G401 (cell line): ENCODE measurements at regions not wholly inside any gene's neighbourhood (a gene's known extent, or its start where the extent isn't known, plus 50 kb on each side); places are given as distances from the start of the nearest gene placed in this dataset.
"Not testable (repeated sequence)": the region's sequence is repeated elsewhere in the genome, so short reads cannot be mapped to it uniquely, and the experiment has no call there.

Experiments used
- DNase-seq: peaks from one replicate; pipeline ENCODE4 v3.0.0-alpha.2; 2015; ENCODE audit warnings: low spot score
- in situ Hi-C: cut with HindIII; loops from 2 replicates; pipeline ENCODE4 v1.10.0; 2016; ENCODE audit warnings: low sequenced_read_pairs, mixed read lengths

DNA sequence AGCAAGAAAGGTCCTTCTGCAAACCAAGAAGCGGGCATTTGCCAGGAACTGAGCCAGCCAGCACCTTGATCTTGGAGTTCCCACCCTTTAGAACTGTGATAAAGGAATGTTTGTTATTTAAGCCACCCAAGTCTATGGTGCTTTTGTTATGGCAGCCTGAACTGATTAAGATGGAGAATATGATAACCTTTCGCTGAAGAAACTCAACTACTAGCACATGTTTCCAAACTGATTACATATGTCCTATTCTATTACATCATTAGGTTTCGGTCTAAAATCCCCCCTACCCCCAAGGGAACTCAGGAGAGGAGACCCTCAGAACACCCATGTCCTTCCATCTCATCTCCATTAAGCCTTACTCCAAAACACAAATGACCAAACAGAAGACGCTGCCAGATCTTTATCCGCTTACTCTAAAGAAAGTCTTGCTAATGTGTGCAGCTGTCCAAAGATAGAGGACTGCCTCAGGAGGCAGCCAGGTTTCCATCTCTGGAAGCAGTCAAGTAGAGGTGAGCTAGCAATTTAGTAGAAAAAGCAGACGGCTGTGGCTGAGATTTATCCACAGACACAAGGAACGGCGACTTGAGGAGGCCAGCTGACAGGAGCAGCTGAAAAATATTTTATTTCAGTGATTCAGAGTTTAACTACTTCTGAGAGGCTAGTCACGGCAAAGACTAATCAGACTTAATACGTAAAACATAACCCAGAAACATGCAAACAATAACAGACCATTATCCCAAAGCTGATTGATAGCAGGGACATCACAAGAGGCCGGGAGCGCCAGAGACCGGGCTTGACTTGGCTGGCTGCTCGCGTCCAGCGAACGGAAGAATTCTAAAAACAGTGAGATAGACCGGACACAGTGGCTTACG lies 611.4 kb upstream of the CDH5 start:
- DNase-seq, result no peak
- in situ Hi-C loops, result no loop called here

DNA sequence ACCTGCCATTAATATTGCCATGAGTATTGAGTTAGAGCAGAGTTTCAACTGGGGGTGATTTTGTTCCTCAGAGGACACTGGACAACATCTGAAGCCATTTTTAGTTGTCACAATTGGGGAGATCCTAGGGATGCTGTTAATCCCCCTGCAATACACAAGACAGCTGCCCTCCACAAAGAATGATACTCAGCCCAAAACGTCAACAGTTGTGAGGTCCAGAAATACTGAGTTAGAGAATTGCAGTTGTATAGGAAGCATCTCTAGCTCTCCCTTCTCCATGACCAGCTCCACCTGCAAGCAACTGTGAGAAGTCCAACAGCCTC lies 614.0 kb upstream of the CDH5 start:
- DNase-seq, result no peak
- in situ Hi-C loops, result no loop called here

DNA sequence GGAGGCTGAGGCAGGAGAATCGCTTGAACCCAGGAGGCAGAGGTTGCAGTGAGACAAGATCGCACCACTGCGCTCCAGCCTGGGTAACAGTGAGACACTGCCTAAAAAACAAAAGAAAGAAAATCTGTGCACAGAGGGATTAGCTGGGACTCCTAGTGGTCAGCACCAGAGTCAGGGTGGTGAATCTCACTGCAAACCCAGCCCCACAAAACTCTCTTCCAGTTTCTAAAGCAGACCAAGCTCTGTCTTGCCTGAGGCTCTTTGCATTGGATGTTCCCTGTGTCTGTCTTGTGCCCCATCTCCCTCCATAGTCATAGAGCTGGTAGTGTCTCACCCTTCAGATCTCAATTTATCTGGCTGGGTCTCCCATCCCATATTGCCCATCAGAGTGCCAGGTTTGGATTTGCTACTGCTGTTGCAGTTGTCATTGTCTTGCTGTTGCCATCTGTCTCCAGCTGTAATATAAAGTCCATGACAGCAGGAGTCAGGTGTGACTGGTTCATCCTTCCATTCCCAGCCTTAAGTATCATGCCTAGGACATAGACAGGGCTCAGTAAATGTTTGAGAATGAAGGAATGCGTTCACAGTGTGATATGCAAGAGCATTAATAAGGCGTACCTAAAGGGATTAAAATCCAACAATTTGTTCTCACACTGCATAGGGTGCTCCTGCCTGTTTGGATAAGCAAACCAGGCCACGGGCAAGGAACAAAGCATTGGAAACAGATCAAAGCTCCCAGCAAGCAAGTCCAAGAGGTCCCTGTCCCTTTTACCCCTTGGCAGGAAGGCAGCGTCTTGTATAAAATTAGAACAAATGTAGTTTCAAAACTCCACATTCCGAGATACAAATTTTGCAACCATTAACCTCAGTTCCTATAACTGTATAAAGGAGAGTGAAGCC lies 614.6 kb upstream of the CDH5 start:
- in situ Hi-C loops, result no loop called here
- DNase-seq, result no peak

DNA sequence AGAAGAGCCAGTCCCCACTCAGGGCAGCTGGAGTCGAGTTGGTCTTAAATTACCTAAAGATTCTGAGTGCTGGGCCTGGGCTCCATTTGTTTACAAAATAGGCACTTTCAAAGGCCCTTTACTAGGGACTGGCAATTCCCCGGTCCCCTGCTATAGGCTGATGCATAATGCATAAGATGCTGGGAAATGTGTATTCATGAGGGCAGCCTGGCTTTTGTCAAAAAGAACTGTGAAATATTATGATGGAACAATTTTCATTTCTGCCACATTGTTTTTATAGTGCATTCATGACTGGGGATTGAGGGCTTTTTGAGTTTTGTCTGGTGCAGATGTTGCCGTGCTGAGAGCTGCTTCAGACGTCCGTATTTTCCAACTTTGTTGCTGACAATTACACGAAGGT lies 617.0 kb upstream of the CDH5 start:
- DNase-seq, result no peak
- in situ Hi-C loops, result no loop called here

DNA sequence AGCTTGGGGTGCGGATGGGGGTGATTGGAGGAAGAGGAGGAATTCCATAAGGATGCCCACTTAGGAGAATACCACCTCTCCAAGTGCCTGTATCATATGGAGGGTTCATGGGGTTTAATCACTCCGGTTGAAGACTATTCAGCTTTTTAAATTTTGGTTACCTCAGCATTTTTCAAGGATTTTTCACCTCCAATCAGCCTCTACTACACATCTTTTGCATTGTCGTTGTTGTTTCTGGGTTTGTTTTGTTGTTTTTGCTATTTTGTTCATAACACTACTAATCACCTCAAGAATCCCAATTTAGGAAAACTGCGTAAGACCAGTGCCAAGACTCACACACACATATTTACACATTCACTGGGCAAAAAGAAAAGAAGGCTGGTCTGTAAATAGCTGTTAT lies 619.5 kb upstream of the CDH5 start:
- in situ Hi-C loops, result no loop called here
- no peak for DNase-seq

DNA sequence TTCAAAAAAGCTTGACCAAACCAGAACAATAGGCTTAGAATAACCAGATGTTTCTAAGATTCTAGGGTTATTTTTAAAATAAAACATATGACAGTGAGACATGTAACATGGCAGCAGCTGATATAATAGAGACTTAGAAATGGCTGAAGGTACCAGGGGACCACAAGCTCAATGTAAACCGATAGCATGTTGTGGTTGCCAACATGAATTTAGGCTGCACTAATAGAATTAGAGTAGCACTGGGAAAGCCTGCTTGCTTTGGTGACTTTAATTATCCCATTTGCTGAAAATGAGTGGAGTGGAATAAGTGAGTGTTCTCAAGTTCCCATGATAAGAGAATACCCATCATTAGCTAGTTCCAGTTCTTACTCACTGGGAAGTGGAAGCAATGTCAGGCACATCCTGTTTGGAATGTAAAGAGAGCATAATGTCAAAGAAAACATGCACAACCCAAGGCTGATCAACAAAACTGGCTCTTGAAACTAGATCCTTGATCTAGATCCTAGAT lies 621.2 kb upstream of the CDH5 start:
- in situ Hi-C loops, result no loop called here
- DNase-seq, result no peak

DNA sequence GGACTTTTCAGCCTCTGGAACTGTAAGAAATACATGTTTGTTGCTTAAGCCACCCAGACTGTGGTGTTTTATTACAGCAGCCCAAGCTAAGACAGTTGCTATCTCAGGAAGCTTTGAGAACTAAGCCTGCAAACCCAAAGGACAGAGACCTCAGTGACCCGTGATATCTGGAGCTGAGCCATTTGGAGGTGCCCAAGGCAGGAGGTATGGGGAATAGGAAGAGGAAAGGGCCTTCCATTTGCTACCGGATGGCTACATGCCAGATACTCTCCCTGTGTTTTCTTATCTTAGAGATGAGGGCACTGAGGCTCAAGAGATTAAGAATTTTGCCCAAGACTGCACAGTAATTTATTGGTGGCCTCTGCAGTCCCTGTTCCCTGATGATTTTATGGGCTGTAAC lies 622.1 kb upstream of the CDH5 start:
- in situ Hi-C loops, result no loop called here
- DNase-seq, result no peak

DNA sequence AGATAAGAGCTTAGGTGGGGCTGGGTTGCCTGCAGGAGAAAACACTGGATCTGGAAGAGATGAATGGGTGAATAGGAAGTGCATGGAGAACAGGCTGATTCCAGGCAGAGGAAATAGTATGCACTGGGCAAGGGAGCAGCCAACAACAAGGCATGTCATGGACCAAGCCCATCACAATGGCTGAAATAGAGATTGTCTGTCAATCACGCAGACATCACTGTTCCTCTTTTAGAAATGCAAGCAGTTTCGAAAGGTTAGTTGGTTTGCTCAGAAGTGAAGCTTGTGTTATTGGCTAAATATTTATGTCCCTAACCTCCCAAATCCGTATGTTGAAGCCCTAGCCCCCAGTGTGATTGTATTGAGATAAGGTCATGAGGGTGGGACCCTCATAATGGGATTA lies 621.7 kb upstream of the CDH11 start:
- in situ Hi-C loops, result no loop called here

DNA sequence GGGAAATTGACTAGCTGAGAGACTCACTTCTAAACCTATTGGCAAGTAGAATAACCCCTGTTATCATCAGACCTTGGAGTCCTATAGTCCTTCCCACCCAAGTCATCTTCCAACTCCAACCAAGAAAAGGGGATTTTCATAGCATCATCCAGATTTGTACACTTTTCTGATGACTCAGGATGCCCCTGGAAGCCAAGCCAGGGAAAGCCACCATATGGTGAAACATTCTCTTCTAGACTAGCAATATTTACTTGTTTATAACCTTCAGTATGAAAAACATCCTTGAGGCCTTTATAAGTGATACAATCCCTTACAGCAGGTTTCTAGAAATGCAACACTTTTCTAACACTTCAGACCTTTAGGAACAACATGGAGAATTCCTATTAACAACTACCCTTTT lies 618.8 kb upstream of the CDH11 start:
- in situ Hi-C loops, result no loop called here
- DNase-seq, result no peak

More for the DNA sequence above, 621.7 kb upstream of the CDH11 start:
- DNase-seq, result no peak

DNA sequence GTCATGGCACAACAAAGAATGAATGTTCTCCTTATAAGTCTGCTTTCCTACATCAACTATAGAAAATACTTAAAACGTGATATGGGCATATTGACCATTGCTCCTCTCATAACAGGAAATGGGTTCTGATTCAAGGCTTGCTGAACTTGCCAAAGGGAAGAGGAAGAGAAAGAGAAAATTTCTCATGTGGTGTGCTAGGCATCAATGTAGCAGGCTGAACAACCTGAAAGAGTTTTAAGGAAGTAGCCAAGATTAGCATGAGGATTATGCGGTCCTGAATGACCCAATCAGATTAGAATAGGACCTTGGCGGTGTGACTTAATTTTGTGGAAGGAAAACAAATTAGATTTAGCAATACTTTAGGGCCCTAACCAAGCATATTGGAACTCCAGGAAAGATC lies 617.7 kb upstream of the CDH11 start:
- DNase-seq, result no peak
- in situ Hi-C loops, result no loop called here

DNA sequence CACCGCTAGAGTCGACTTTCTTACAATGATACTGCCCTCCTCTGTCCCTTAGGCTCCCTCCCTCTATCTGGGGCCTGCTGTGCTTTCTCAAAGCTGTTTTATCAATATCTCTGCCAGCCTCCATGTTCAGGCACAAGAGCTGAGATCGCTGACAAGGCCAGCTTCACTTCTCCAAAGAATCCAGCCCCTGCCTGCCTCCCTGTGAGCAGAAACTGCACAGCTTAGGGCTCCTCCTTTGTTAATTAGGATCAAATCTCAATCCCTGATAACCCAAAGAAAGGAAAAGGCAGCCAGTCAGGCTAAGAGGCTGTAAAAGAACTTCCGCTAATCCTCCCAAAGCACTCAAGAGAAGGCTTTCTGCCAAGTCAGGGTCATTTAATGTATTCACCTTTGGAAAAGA lies 616.0 kb upstream of the CDH11 start:
- in situ Hi-C loops, result no loop called here
- DNase-seq, result no peak

DNA sequence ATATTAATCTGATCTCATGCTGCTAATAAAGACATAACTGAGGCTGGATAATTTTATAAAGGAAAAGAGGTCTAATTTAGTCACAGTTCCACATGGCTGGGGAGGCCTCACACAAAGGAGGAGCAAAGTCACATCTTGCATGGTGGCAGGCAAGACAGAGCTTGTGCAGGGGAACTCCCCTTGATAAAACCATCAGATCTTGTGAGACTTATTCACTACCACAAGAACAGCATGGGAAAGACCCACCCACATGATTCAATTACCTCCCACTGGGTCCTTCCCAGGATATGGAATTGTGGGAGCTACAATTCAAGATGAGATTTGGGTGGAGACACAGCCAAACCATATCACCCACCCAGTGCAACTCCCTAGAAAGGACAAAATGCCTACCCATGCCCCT lies 613.8 kb upstream of the CDH11 start:
- in situ Hi-C loops, DNase-seq: not testable (repeated sequence)

DNA sequence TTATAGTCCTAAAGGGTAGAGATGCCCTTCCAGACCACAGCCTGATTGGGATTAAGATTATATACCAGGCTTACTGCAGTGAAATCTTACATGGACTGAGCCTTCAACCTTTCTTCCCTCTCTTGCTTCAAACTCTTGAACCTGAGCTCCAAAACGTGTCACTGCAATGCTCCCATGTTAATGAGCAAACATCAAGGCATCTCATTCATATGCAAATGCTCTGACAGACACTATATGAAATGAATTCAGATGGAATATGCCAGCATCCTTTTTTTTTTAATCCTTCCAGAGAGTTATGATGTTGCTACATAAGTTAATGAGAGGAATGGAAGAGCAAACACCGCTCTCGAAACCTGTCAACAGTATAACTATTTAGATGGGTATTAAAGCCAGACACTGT lies 611.9 kb upstream of the CDH11 start:
- in situ Hi-C loops, result no loop called here
- no peak for DNase-seq

DNA sequence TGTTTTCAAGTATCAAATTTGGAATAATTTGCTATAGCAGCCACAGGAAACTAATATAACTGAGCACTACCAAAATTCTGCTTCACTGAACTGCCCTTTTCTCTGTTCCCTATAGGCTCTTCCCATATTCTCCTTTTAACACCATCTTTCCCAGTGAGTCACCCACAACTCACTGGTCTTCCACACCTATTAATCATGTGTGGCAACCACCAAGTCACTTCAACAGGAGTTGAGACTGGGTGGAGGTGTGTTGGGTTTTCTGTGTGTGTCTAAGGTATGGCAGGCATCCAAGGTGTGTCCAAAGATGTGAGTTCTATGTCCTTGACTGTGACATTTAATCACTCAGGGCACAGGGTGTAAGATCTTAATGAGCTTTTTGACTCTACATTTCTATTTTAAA lies 610.0 kb upstream of the CDH11 start:
- DNase-seq, result no peak
- in situ Hi-C loops, result no loop called here

DNA sequence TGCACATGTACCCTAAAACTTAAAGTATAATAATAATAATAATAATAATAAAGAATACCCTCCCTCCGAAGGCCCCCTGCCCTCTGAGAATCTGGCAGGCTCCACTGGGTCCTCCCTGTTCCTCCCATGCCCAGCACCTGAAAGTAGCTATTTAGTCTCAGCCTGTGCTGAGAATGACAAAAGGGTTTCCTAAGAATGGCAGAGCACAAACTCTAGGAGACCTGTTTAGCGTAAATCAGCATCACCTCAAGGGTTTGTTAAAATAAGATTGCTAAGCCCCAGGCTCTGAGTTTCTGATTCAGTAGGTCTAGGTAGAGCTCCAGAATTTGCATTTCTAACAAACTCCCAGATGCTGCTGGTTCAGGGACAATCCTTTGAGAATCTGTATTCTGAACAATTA lies 606.8 kb upstream of the CDH11 start:
- no peak for DNase-seq
- in situ Hi-C loops, result no loop called here

DNA sequence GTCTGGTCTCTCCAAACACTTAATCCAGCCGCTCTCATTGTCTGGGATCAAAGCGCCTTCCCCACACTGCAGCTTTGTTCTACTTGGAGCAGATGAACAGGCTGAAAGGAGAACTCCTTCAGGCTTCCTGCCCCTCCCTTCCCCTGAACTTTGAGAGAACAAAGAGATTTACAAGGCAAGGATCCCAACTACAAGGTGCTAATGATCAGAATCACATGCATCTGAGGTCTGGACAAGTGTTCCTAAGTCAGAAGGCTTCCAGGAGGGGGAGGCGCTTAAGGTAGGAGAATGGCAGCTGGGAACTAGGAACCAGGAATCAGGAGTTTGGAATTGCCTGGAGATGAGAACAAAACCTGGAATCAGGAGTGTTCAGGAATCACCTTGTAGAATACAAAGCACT lies 606.3 kb upstream of the CDH11 start:
- DNase-seq, result no peak
- in situ Hi-C loops, result no loop called here

DNA sequence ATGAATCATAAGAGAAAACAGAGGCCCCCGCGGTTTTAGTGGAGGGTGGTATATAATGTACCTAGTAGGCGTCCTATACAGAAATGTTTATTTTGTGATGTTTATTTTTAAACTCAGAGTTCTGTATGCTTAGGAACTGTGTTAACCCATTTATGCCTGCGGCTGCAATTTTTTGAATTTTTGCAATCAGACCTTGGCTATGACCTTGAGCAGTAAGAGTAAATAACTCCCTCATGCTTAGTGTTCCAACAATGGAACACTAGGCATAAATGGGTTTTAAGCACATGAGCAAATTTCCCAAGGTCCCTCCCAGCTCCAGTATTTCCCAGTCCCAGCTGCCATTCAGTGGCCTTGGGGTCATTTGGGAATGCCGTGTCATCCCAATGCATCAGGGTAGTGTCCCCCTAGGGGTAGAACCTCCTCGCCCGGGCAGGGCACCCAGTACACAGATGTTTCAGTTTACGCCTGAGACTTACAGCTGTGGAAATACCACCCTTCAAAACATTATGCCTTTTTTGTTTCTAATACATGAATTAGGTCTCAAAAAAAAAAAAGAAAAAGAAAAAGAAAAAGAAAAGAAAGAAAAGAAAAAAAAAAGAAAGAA lies 605.8 kb upstream of the CDH11 start:
- in situ Hi-C loops, result no loop called here
- DNase-seq, result no peak

DNA sequence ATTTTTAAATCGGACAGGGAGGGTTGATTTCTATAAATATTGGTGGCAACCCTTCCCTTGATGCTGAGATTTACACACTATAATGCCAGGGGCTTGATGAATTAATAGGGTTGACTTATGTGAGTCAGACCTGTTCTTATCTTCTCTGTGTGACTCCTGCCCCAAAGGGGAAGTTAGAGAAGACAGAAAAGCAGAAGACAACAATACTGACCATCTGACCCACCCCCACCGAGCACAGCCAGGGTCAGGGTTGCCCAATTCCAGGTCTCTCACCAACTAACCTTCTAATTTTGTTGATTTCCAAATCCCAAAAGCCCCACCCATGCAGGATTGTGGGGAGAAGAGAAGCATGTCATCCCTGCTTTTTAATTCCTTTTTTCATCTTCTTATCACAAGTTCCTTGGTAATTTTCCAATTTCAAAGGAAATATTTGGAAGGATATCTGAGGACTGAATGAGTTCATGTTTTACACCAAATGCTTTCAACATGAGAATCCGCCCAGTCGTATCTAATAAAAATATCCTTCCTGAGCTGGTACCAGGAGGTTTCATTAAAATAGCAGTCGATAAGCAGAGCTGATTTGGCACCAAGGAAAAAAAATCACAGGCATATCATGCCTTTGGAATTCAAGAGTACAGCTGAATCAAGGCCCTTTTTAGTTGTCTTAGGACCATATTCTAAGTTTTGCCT lies 603.4 kb upstream of the CDH11 start:
- in situ Hi-C loops, result no loop called here
- no peak for DNase-seq

DNA sequence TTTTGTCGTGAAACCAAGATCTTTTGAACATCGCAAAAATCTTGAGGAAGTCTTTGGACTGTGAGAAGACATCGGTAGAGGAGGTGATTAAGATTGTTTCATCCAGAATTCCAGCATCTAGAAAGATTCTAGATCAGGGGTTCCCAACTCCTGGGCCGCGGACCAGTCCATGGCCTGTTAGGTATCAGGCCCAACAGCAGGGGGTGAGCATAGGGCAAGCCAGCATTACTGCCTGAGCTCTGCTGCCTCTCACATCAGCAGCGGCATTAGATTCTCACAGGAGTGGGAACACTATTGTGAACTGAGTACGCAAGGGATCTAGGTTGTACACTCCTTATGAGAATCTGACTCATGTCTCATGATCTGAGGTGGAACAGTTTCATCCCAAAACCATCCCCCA lies 600.6 kb upstream of the CDH11 start:
- in situ Hi-C loops, result no loop called here
- DNase-seq, result no peak

DNA sequence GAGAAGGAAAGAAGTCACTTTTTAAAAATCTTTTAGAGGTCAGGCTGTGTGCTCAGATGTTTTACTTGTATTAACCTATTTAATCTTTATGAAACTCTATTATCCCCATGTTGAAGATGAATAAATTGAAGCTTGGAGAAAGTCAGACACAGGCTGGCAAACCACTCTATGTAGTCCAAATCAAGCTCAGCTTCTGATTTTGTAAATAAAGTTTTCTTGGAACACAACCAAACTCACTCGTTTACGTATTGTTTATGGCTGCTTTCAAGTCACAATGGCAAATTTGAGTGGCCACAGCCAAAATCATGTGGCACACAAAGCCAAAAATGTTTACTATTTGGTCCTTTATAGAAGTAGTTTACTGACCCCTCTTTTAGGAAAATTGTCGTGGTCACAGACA lies 596.0 kb upstream of the CDH11 start:
- DNase-seq, result no peak
- in situ Hi-C loops, result no loop called here
